ENCODE measurements at regions not wholly inside any gene's neighbourhood (a gene's known extent, or its start where the extent isn't known, plus 50 kb on each side); places are given as distances from the start of the nearest gene placed in this dataset.

- Histone ChIP-seq H3K27ac (ENCODE audit: low read depth, low read length) (no peak overlapping the region), H3K36me3 (ENCODE audit: control insufficient read depth, insufficient read depth, low read length) (no peaks in the 10 kb centered on the region), H3K4me1 (ENCODE audit: control insufficient read depth, insufficient read depth, low read length) (no peaks in the 10 kb centered on the region), H3K27me3 (ENCODE audit: control insufficient read depth, insufficient read depth, low read length) (no peaks in the 10 kb centered on the region), H3K9ac (ENCODE audit: low read length) (no peak overlapping the region), H3K4me3 (ENCODE audit: low read length) (no peak overlapping the region)
Observed at GRCh38 chr9:20044686-20045085, 255.8 kb upstream of the SLC24A2 start.

- Histone ChIP-seq H3K4me3 (ENCODE audit: low read length) (no peak overlapping the region), H3K27ac (ENCODE audit: low read depth, low read length) (no peak overlapping the region), H3K36me3 (ENCODE audit: control insufficient read depth, insufficient read depth, low read length) (no peaks in the 10 kb centered on the region), H3K27me3 (ENCODE audit: control insufficient read depth, insufficient read depth, low read length) (no peaks in the 10 kb centered on the region), H3K4me1 (ENCODE audit: control insufficient read depth, insufficient read depth, low read length) (no peaks in the 10 kb centered on the region), H3K9ac (ENCODE audit: low read length) (no peak overlapping the region)
Observed at GRCh38 chr9:20043461-20043860, 254.6 kb upstream of the SLC24A2 start.

- Histone ChIP-seq H3K27me3 (ENCODE audit: control insufficient read depth, insufficient read depth, low read length) (no peaks in the 10 kb centered on the region), H3K36me3 (ENCODE audit: control insufficient read depth, insufficient read depth, low read length) (no peaks in the 10 kb centered on the region), H3K27ac (ENCODE audit: low read depth, low read length) (no peak overlapping the region), H3K4me1 (ENCODE audit: control insufficient read depth, insufficient read depth, low read length) (no peaks in the 10 kb centered on the region), H3K4me3 (ENCODE audit: low read length) (no peak overlapping the region), H3K9ac (ENCODE audit: low read length) (no peak overlapping the region)
Observed at GRCh38 chr9:20043035-20043434, 254.2 kb upstream of the SLC24A2 start.

- H3K4me1 ChIP-seq (ENCODE audit: control insufficient read depth, insufficient read depth, low read length): no peaks in the 10 kb centered on the region
- no peak overlapping the region for H3K27ac ChIP-seq (ENCODE audit: low read depth, low read length)
- H3K36me3 ChIP-seq (ENCODE audit: control insufficient read depth, insufficient read depth, low read length): no peaks in the 10 kb centered on the region
- H3K9ac ChIP-seq (ENCODE audit: low read length): no peak overlapping the region
- H3K27me3 ChIP-seq (ENCODE audit: control insufficient read depth, insufficient read depth, low read length): no peaks in the 10 kb centered on the region
- H3K4me3 ChIP-seq (ENCODE audit: low read length): no peak overlapping the region
Observed at GRCh38 chr9:20042128-20042711, 253.4 kb upstream of the SLC24A2 start.

- Histone ChIP-seq H3K36me3 (ENCODE audit: control insufficient read depth, insufficient read depth, low read length) (no peaks in the 10 kb centered on the region), H3K4me1 (ENCODE audit: control insufficient read depth, insufficient read depth, low read length) (no peaks in the 10 kb centered on the region), H3K27ac (ENCODE audit: low read depth, low read length) (no peak overlapping the region), H3K4me3 (ENCODE audit: low read length) (no peak overlapping the region), H3K27me3 (ENCODE audit: control insufficient read depth, insufficient read depth, low read length) (no peaks in the 10 kb centered on the region), H3K9ac (ENCODE audit: low read length) (no peak overlapping the region)
Observed at GRCh38 chr9:20041697-20042081, 252.9 kb upstream of the SLC24A2 start.

GRCh38 chr9:20040991-20041696 is 252.3 kb upstream of the SLC24A2 start:
- no peak overlapping the region for H3K27ac ChIP-seq (ENCODE audit: low read depth, low read length)
- H3K27me3 ChIP-seq (ENCODE audit: control insufficient read depth, insufficient read depth, low read length): no peaks in the 10 kb centered on the region
- H3K4me1 ChIP-seq (ENCODE audit: control insufficient read depth, insufficient read depth, low read length): no peaks in the 10 kb centered on the region
- H3K36me3 ChIP-seq (ENCODE audit: control insufficient read depth, insufficient read depth, low read length): no peaks in the 10 kb centered on the region
- H3K9ac ChIP-seq (ENCODE audit: low read length): no peak overlapping the region
- no peak overlapping the region for H3K4me3 ChIP-seq (ENCODE audit: low read length)

- H3K36me3 ChIP-seq (ENCODE audit: control insufficient read depth, insufficient read depth, low read length): no peaks in the 10 kb centered on the region
- H3K27me3 ChIP-seq (ENCODE audit: control insufficient read depth, insufficient read depth, low read length): no peaks in the 10 kb centered on the region
- no peak overlapping the region for H3K9ac ChIP-seq (ENCODE audit: low read length)
- H3K4me3 ChIP-seq (ENCODE audit: low read length): no peak overlapping the region
- H3K27ac ChIP-seq (ENCODE audit: low read depth, low read length): no peak overlapping the region
- no peaks in the 10 kb centered on the region for H3K4me1 ChIP-seq (ENCODE audit: control insufficient read depth, insufficient read depth, low read length)
Observed at GRCh38 chr9:20037699-20038098, 248.9 kb upstream of the SLC24A2 start.

GRCh38 chr9:20033511-20033910 is 244.7 kb upstream of the SLC24A2 start:
- Histone ChIP-seq H3K27me3 (ENCODE audit: control insufficient read depth, insufficient read depth, low read length) (no peaks in the 10 kb centered on the region), H3K36me3 (ENCODE audit: control insufficient read depth, insufficient read depth, low read length) (no peaks in the 10 kb centered on the region), H3K4me1 (ENCODE audit: control insufficient read depth, insufficient read depth, low read length) (no peaks in the 10 kb centered on the region), H3K4me3 (ENCODE audit: low read length) (no peak overlapping the region), H3K27ac (ENCODE audit: low read depth, low read length) (no peak overlapping the region), H3K9ac (ENCODE audit: low read length) (no peak overlapping the region)

GRCh38 chr9:20032413-20033006 is 243.7 kb upstream of the SLC24A2 start:
- H3K36me3 ChIP-seq (ENCODE audit: control insufficient read depth, insufficient read depth, low read length): no peaks in the 10 kb centered on the region

GRCh38 chr9:20031836-20032235 is 243.0 kb upstream of the SLC24A2 start:
- no peak overlapping the region for H3K9ac ChIP-seq (ENCODE audit: low read length)
- no peak overlapping the region for H3K27ac ChIP-seq (ENCODE audit: low read depth, low read length)
- H3K4me3 ChIP-seq (ENCODE audit: low read length): no peak overlapping the region
- H3K4me1 ChIP-seq (ENCODE audit: control insufficient read depth, insufficient read depth, low read length): no peaks in the 10 kb centered on the region
- H3K36me3 ChIP-seq (ENCODE audit: control insufficient read depth, insufficient read depth, low read length): no peaks in the 10 kb centered on the region
- H3K27me3 ChIP-seq (ENCODE audit: control insufficient read depth, insufficient read depth, low read length): no peaks in the 10 kb centered on the region

More at GRCh38 chr9:20032413-20033006, 243.7 kb upstream of the SLC24A2 start:
- Histone ChIP-seq H3K27ac (ENCODE audit: low read depth, low read length) (no peak overlapping the region), H3K9ac (ENCODE audit: low read length) (no peak overlapping the region), H3K27me3 (ENCODE audit: control insufficient read depth, insufficient read depth, low read length) (no peaks in the 10 kb centered on the region), H3K4me3 (ENCODE audit: low read length) (no peak overlapping the region), H3K4me1 (ENCODE audit: control insufficient read depth, insufficient read depth, low read length) (no peaks in the 10 kb centered on the region)

- H3K27ac ChIP-seq (ENCODE audit: low read depth, low read length): no peak overlapping the region
- H3K4me1 ChIP-seq (ENCODE audit: control insufficient read depth, insufficient read depth, low read length): no peaks in the 10 kb centered on the region
- H3K9ac ChIP-seq (ENCODE audit: low read length): no peak overlapping the region
- H3K36me3 ChIP-seq (ENCODE audit: control insufficient read depth, insufficient read depth, low read length): no peaks in the 10 kb centered on the region
- no peaks in the 10 kb centered on the region for H3K27me3 ChIP-seq (ENCODE audit: control insufficient read depth, insufficient read depth, low read length)
- H3K4me3 ChIP-seq (ENCODE audit: low read length): no peak overlapping the region
Observed at GRCh38 chr9:20030671-20031070, 241.8 kb upstream of the SLC24A2 start.

GRCh38 chr9:20030221-20030620 is 241.4 kb upstream of the SLC24A2 start:
- no peaks in the 10 kb centered on the region for H3K27me3 ChIP-seq (ENCODE audit: control insufficient read depth, insufficient read depth, low read length)
- H3K4me3 ChIP-seq (ENCODE audit: low read length): no peak overlapping the region
- no peak overlapping the region for H3K9ac ChIP-seq (ENCODE audit: low read length)
- no peaks in the 10 kb centered on the region for H3K4me1 ChIP-seq (ENCODE audit: control insufficient read depth, insufficient read depth, low read length)
- H3K27ac ChIP-seq (ENCODE audit: low read depth, low read length): no peak overlapping the region
- no peaks in the 10 kb centered on the region for H3K36me3 ChIP-seq (ENCODE audit: control insufficient read depth, insufficient read depth, low read length)

- Histone ChIP-seq H3K36me3 (ENCODE audit: control insufficient read depth, insufficient read depth, low read length) (no peaks in the 10 kb centered on the region), H3K4me3 (ENCODE audit: low read length) (no peak overlapping the region), H3K27me3 (ENCODE audit: control insufficient read depth, insufficient read depth, low read length) (no peaks in the 10 kb centered on the region), H3K9ac (ENCODE audit: low read length) (no peak overlapping the region), H3K27ac (ENCODE audit: low read depth, low read length) (no peak overlapping the region), H3K4me1 (ENCODE audit: control insufficient read depth, insufficient read depth, low read length) (no peaks in the 10 kb centered on the region)
Observed at GRCh38 chr9:20028849-20029231, 240.0 kb upstream of the SLC24A2 start.

All from rectal smooth muscle tissue (tissue), 1 donor.